Glutamatergic neuron (in vitro differentiated cells): ENCODE measurements at regions not wholly inside any gene's neighbourhood (a gene's known extent, or its start where the extent isn't known, plus 50 kb on each side); places are given as distances from the start of the nearest gene placed in this dataset.
"Not testable (repeated sequence)": the region's sequence is repeated elsewhere in the genome, so short reads cannot be mapped to it uniquely, and the experiment has no call there.

Source experiments
- DNase-seq: peaks from one replicate; pipeline ENCODE4 v3.0.0; 2022
- H3K27ac Mint-ChIP-seq: one replicate; pipeline ENCODE4 v1.8.0; 2020; ENCODE audit warnings: mild to moderate bottlenecking, mixed read lengths, inconsistent platforms; ENCODE audit not compliant: unreplicated experiment
- H3K27me3 Mint-ChIP-seq: one replicate; pipeline ENCODE4 v1.8.0; 2020; ENCODE audit warnings: mild to moderate bottlenecking, moderate library complexity, mixed read lengths, inconsistent platforms; ENCODE audit not compliant: unreplicated experiment
- H3K36me3 Mint-ChIP-seq: one replicate; pipeline ENCODE4 v1.8.0; 2020; ENCODE audit warnings: mild to moderate bottlenecking, mixed read lengths, inconsistent platforms; ENCODE audit not compliant: unreplicated experiment
- H3K4me1 Mint-ChIP-seq: one replicate; pipeline ENCODE4 v1.8.0; 2020; ENCODE audit warnings: mild to moderate bottlenecking, low read depth, mixed read lengths, inconsistent platforms; ENCODE audit not compliant: unreplicated experiment
- H3K4me3 Mint-ChIP-seq: one replicate; pipeline ENCODE4 v1.8.0; 2020; ENCODE audit warnings: mild to moderate bottlenecking, mixed read lengths, inconsistent platforms; ENCODE audit not compliant: unreplicated experiment
- H3K9me3 Mint-ChIP-seq: one replicate; pipeline ENCODE4 v1.8.0; 2020; ENCODE audit warnings: mild to moderate bottlenecking, moderate library complexity, mixed read lengths, inconsistent platforms; ENCODE audit not compliant: unreplicated experiment
- TF ChIP-seq, protein P1 (sequence below): fragments of 200-600 bp; sonication (generic); IDR thresholded peaks from one replicate; pipeline ENCODE4 v1.5.0; 2021; ENCODE audit not compliant: partially characterized antibody, unreplicated experiment

DNA sequence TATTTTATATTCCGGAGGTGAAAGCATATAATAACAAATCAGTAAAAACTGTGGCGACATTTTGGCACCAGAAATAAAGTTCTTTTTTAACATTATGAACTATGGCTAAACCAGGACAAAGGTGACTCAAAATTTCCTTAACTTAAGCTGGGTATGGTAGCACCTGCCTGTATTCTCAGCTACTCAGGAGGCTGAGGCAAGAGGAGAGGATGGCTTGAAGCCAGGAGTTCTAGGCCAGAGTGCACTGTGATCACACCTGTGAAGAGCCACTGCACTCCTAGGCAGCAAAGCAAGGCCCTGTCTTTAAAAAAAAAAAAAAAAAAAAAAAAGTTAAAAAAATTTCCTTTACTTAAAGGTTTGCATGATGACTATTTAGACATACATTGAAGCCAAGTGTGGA, 63.0 kb upstream of the KIF2A start:
- H3K36me3 Mint-ChIP-seq, H3K4me3 Mint-ChIP-seq, DNase-seq: not testable (repeated sequence)

DNA sequence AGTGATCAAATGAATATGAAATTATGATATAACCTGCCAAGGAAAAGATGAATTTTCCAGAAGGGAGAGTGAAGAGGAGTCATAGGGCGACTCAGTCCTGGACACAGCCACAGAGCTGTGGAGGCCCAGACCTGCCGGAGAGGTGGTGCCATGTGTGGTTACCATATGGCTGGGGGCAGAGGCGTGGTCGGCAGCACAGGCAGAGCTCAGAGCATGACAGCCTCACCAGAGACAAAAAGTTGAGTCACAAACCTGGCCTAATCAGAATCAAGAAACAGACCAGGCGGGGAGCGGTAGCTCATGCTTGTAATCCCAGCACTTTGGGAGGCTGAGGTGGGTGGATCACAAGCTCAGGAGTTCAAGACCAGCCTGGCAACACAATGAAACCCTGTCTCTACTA, 57.8 kb upstream of the KIF2A start:
- not testable (repeated sequence) for H3K4me1 Mint-ChIP-seq, H3K36me3 Mint-ChIP-seq

More for the DNA sequence above, 63.0 kb upstream of the KIF2A start:
- H3K27ac Mint-ChIP-seq, H3K4me1 Mint-ChIP-seq, H3K27me3 Mint-ChIP-seq, H3K9me3 Mint-ChIP-seq: not testable (repeated sequence)

DNA sequence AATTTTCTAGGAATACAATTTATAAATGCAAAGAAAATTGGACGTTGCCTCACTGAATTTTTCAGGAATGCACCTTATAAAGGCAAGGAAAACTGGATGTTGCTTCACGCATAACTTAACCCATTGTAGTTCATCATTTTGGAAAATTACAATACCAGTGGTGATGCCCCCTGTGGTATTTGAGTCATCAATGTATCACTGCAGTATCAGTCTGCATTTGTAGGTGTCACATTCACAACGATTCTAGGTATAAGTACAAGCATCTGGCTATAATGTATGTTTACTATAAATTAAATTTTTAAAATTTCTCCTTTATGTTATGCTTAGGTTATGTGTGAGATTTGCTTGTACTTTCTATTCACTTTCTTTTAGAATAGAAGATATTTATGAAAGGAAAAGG, 55.9 kb upstream of the KIF2A start:
- not testable (repeated sequence) for H3K27ac Mint-ChIP-seq, H3K27me3 Mint-ChIP-seq, H3K4me1 Mint-ChIP-seq, H3K9me3 Mint-ChIP-seq, H3K4me3 Mint-ChIP-seq, DNase-seq
- H3K36me3 Mint-ChIP-seq, result peaks cover 14% of the 10 kb centered on the region

More for the DNA sequence above, 57.8 kb upstream of the KIF2A start:
- H3K27ac Mint-ChIP-seq, H3K4me3 Mint-ChIP-seq, H3K27me3 Mint-ChIP-seq, H3K9me3 Mint-ChIP-seq, DNase-seq: not testable (repeated sequence)

DNA sequence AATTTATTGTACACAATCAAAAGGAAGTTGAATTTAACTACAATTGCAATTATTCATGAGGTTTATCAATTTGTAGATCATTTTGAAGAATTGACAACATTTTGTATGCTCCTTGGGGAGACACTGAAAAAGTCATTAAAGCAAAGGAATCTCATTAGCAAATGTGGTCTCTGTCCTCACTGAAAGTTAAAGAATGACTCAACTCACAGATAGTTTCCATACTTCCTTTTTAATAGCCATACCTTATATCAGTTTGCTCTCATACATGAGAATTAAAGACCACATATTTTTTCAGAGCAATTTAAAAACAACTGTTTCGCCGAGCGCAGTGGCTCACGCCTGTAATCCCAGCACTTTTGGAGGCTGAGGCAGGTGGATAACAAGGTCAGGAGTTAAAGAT, 55.1 kb upstream of the KIF2A start:
- not testable (repeated sequence) for H3K4me3 Mint-ChIP-seq, DNase-seq, H3K4me1 Mint-ChIP-seq, H3K27me3 Mint-ChIP-seq, H3K9me3 Mint-ChIP-seq, H3K27ac Mint-ChIP-seq
- H3K36me3 Mint-ChIP-seq, result peaks cover 14% of the 10 kb centered on the region

DNA sequence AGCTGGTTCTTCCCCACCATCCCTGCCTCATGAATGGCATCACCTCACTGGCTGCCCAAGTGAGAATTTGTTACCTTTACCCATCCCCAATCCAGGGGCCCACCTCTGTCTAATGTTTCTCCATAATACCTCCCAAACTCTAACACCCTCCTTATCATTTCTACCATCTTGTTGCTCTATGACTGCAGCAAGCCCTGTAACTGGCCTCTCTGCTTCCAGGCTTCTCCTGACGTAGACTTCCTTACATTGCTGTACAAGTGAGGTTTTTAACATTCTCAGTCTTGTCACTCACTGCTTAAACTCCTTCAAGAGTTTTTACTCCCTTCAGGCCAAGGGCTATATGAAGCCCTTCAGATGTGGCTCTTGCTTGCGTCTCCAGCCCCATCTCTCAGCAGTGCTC, 53.5 kb upstream of the KIF2A start:
- not testable (repeated sequence) for H3K27me3 Mint-ChIP-seq, H3K27ac Mint-ChIP-seq, DNase-seq, H3K9me3 Mint-ChIP-seq, H3K4me3 Mint-ChIP-seq
- Mint-ChIP-seq H3K4me1 (peaks cover 12% of the 10 kb centered on the region), H3K36me3 (peaks cover 14% of the 10 kb centered on the region)

DNA sequence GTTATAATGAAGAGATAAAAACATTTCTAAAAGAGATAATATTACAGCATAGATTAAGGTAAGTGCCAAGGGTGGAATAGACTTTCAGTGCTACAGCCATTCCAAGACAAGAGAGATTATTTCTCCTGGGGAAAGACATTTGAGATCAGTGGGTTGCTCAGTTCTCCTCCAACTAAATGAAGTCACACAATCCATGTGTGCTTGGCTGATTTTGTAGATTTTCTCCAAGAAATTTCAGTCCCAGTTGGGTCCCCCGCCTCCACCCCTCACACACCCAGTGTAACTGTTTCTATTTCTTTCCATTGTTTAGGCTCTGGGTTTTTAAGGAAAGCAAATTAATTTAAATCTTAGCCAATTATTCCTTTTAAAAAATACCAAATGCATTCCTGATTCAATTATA, 50.5 kb upstream of the KIF2A start:
- not testable (repeated sequence) for DNase-seq, H3K9me3 Mint-ChIP-seq, H3K27ac Mint-ChIP-seq, H3K4me3 Mint-ChIP-seq, H3K27me3 Mint-ChIP-seq
- H3K36me3 Mint-ChIP-seq, result peaks cover 14% of the 10 kb centered on the region
- H3K4me1 Mint-ChIP-seq, result peaks cover 11% of the 10 kb centered on the region

DNA sequence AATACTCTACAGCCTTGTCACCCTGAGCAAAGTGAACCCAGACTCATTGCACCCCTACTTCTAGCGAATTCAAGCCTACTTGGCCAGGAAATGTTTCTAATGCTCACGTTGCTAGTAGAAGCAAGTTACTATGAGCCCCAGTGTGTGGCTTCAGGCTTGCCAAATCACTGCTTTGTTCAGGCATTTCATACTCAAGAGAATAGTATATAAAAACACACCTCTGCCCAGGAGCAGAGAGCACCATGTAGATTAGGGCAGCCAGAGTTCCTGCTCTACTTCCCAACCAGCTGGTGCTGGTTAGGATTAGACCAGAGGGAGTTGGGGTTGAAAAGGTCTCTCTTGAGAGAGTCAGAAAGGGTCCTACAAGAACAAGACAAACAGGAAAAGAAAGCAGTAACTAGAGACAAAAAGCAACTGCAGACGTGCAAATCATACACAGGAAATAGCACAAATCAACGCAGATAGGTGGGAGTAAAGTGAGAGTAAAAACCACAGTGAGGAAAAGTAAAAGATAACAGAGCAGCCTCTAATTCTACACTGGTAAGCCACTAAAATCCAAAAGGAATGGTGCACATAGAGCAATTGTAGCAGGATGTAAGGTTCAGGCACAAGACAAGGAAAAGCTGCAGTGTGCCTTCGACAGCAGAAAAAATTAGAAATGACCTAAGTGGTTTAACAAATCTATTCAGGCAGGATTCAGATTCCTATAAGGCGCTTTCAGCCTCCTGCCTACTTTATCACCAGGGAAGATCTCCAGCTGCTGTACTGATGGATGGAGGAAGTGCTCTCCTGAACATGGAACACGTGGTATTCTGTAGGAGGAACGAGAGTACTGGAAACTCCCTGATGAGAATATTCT, 49.6 kb upstream of the KIF2A start:
- no peak overlapping the region for H3K4me3 Mint-ChIP-seq
- H3K4me1 Mint-ChIP-seq, result peaks cover 15% of the 10 kb centered on the region
- H3K27ac Mint-ChIP-seq, result peak overlapping the region; percentile 26
- H3K9me3 Mint-ChIP-seq, result peaks cover 6% of the 10 kb centered on the region
- TF ChIP-seq, protein P1, sequence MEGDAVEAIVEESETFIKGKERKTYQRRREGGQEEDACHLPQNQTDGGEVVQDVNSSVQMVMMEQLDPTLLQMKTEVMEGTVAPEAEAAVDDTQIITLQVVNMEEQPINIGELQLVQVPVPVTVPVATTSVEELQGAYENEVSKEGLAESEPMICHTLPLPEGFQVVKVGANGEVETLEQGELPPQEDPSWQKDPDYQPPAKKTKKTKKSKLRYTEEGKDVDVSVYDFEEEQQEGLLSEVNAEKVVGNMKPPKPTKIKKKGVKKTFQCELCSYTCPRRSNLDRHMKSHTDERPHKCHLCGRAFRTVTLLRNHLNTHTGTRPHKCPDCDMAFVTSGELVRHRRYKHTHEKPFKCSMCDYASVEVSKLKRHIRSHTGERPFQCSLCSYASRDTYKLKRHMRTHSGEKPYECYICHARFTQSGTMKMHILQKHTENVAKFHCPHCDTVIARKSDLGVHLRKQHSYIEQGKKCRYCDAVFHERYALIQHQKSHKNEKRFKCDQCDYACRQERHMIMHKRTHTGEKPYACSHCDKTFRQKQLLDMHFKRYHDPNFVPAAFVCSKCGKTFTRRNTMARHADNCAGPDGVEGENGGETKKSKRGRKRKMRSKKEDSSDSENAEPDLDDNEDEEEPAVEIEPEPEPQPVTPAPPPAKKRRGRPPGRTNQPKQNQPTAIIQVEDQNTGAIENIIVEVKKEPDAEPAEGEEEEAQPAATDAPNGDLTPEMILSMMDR, result no peak
- no peak for DNase-seq
- peaks cover 3% of the 10 kb centered on the region for H3K27me3 Mint-ChIP-seq
- H3K36me3 Mint-ChIP-seq, result peaks cover 14% of the 10 kb centered on the region
